IMR-90 (cell line): ENCODE measurements at regions not wholly inside any gene's neighbourhood (a gene's known extent, or its start where the extent isn't known, plus 50 kb on each side); places are given as distances from the start of the nearest gene placed in this dataset.

Experiments
- CEBPB ChIP-seq: IDR thresholded peaks from 2 replicates; pipeline ENCODE4 v1.6.1; 2012; ENCODE audit warnings: low read depth, low read length, improper control_type of control experiment
- CHD1 ChIP-seq: IDR thresholded peaks from 2 replicates; pipeline ENCODE4 v1.6.1; 2012; ENCODE audit warnings: low read depth, low read length, improper control_type of control experiment
- MAZ ChIP-seq: IDR thresholded peaks from 2 replicates; pipeline ENCODE4 v1.6.1; 2012; ENCODE audit warnings: low read depth, mild to moderate bottlenecking, low read length, improper control_type of control experiment, moderate library complexity, borderline replicate concordance
- MXI1 ChIP-seq: IDR thresholded peaks from 2 replicates; pipeline ENCODE4 v1.6.1; 2012; ENCODE audit warnings: low read depth, mild to moderate bottlenecking, low read length, moderate library complexity, borderline replicate concordance
- POLR2A ChIP-seq: IDR thresholded peaks from 2 replicates; pipeline ENCODE4 v1.6.1; 2012; ENCODE audit warnings: mild to moderate bottlenecking, low read depth, low read length
- RAD21 ChIP-seq: IDR thresholded peaks from 2 replicates; pipeline ENCODE4 v1.6.1; 2012; ENCODE audit warnings: low read length, improper control_type of control experiment
- RCOR1 ChIP-seq: IDR thresholded peaks from 2 replicates; pipeline ENCODE4 v1.6.1; 2012; ENCODE audit warnings: mild to moderate bottlenecking, low read length, improper control_type of control experiment; ENCODE audit not compliant: insufficient replicate concordance
- RFX5 ChIP-seq: IDR thresholded peaks from 2 replicates; pipeline ENCODE4 v1.8.0; 2012; ENCODE audit warnings: low read depth, mild to moderate bottlenecking, low read length, moderate library complexity
- SMC3 ChIP-seq: fragments of 150-350 bp; IDR thresholded peaks from 2 replicates; pipeline ENCODE4 v1.6.1; 2016; ENCODE audit warnings: low read depth, mild to moderate bottlenecking, antibody characterized with exemption, low read length, moderate library complexity
- TF ChIP-seq, protein P1 (sequence below): conservative IDR thresholded peaks from 2 replicates; pipeline ENCODE4 v1.5.1; 2012; ENCODE audit warnings: mild to moderate bottlenecking, low read depth, low read length, improper control_type of control experiment
- TF ChIP-seq, protein P2 (sequence below): fragments of 150-350 bp; IDR thresholded peaks from 2 replicates; pipeline ENCODE4 v1.6.1; 2016; ENCODE audit warnings: low read depth, mild to moderate bottlenecking, low read length, moderate library complexity, borderline replicate concordance
- TF ChIP-seq, protein P3 (sequence below): fragments of 150-350 bp; IDR thresholded peaks from 2 replicates; pipeline ENCODE4 v1.6.1; 2017; ENCODE audit warnings: mild to moderate bottlenecking, antibody characterized with exemption, low read length, low read depth

DNA sequence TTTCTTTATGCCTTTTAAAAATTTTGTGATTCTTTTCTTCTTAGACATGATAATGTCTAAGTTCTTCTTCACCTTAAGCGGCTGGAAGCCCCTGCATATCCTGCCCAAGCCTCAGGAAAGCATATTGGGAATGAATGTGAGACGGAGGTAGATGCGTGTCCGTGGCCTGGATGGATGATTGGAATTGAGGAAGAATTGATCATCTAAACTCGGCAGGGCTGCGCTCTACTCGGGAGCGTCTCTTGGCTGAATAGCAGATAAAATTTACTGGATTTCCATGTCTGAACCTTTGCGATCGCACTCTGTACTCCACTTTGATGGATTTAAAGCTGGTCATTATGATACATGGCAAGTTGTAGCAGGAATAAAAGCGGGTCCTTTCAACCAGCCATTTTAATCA is 406.7 kb upstream of the ONECUT1 start:
- TF ChIP-seq POLR2A (no peak), CHD1 (no peak), SMC3 (no peak), CEBPB (no peak), MXI1 (no peak), RAD21 (no peak), RFX5 (no peak), MAZ (no peak), RCOR1 (no peak)
- TF ChIP-seq, protein P1, sequence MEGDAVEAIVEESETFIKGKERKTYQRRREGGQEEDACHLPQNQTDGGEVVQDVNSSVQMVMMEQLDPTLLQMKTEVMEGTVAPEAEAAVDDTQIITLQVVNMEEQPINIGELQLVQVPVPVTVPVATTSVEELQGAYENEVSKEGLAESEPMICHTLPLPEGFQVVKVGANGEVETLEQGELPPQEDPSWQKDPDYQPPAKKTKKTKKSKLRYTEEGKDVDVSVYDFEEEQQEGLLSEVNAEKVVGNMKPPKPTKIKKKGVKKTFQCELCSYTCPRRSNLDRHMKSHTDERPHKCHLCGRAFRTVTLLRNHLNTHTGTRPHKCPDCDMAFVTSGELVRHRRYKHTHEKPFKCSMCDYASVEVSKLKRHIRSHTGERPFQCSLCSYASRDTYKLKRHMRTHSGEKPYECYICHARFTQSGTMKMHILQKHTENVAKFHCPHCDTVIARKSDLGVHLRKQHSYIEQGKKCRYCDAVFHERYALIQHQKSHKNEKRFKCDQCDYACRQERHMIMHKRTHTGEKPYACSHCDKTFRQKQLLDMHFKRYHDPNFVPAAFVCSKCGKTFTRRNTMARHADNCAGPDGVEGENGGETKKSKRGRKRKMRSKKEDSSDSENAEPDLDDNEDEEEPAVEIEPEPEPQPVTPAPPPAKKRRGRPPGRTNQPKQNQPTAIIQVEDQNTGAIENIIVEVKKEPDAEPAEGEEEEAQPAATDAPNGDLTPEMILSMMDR, result no peak
- TF ChIP-seq, protein P2, sequence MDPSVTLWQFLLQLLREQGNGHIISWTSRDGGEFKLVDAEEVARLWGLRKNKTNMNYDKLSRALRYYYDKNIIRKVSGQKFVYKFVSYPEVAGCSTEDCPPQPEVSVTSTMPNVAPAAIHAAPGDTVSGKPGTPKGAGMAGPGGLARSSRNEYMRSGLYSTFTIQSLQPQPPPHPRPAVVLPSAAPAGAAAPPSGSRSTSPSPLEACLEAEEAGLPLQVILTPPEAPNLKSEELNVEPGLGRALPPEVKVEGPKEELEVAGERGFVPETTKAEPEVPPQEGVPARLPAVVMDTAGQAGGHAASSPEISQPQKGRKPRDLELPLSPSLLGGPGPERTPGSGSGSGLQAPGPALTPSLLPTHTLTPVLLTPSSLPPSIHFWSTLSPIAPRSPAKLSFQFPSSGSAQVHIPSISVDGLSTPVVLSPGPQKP, result no peak
- TF ChIP-seq, protein P3, sequence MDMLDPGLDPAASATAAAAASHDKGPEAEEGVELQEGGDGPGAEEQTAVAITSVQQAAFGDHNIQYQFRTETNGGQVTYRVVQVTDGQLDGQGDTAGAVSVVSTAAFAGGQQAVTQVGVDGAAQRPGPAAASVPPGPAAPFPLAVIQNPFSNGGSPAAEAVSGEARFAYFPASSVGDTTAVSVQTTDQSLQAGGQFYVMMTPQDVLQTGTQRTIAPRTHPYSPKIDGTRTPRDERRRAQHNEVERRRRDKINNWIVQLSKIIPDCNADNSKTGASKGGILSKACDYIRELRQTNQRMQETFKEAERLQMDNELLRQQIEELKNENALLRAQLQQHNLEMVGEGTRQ, result no peak
